ENCODE measurements at regions not wholly inside any gene's neighbourhood (a gene's known extent, or its start where the extent isn't known, plus 50 kb on each side); places are given as distances from the start of the nearest gene placed in this dataset.
A peak's percentile ranks its signal among the peaks of the same experiment; 100 is the strongest.
"Not testable (repeated sequence)": the region's sequence is repeated elsewhere in the genome, so short reads cannot be mapped to it uniquely, and the experiment has no call there.

DNA sequence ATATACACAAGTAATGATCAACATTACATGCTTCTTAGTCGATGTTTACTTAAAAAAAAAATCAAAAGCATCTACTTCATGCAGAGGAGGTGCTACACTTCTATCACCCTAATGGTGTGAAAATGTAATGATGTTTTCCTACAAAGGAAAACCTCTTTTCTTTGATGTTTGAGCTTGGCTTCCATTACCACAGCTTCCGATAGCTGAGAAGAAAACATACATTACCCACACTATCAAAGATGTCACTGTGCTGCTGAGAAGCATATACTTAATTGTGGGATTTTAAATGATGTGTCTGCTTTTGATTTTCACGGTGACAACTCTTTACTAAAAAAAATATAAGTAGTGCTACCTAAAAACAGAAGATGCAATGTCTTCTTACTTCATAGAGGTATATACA, 200.2 kb upstream of the PHF14 start:
- no peaks in the 10 kb centered on the region for H3K36me3 ChIP-seq (ENCODE audit: control insufficient read depth in 4 of 4, insufficient read depth in 4 of 4, low read length in 4 of 4)
- H3K27me3 ChIP-seq (ENCODE audit: control insufficient read depth in 3 of 3, insufficient read depth in 3 of 3, low read length in 2 of 3) = no peaks in the 10 kb centered on the region
- DNase-seq = no peak
- no peak overlapping the region for H3K27ac ChIP-seq (ENCODE audit: low read depth in 1 of 2, low read length in 1 of 2)
- H3K4me3 ChIP-seq = no peak overlapping the region
- no peak overlapping the region for H3K9ac ChIP-seq (ENCODE audit: insufficient read depth in 1 of 2, low read length in 2 of 2)
- no peaks in the 10 kb centered on the region for H3K4me1 ChIP-seq (ENCODE audit: control insufficient read depth in 5 of 5, insufficient read depth in 5 of 5, low read length in 5 of 5)
- WGBS, 2 donors = 78 to 80% methylated on average over 3 of the region's 3 CpGs
- TF ChIP-seq CTCF (IDR thresholded peaks at IDR 0.05; ENCODE audit: control extremely low read depth, extremely low read depth) = no peak
- no peak for ATAC-seq (ENCODE audit: insufficient read depth, low FRiP score)
- H3K9me3 ChIP-seq (ENCODE audit: control insufficient read depth in 4 of 4, insufficient read depth in 3 of 4, low read length in 3 of 4) = no peaks in the 10 kb centered on the region

GRCh38 chr7:10779465-10780399, 193.9 kb upstream of the PHF14 start:
- no peak overlapping the region for H3K27ac ChIP-seq (ENCODE audit: low read depth in 1 of 2, low read length in 1 of 2)
- H3K27me3 ChIP-seq (ENCODE audit: control insufficient read depth in 3 of 3, insufficient read depth in 3 of 3, low read length in 2 of 3) = no peaks in the 10 kb centered on the region
- 95 to 96% methylated on average over 52 of the region's 52 CpGs for WGBS, 2 donors
- no peak for ATAC-seq (ENCODE audit: insufficient read depth, low FRiP score)
- peaks cover 0 to 5% (median 0%) of the 10 kb centered on the region in 4 donors for H3K9me3 ChIP-seq (ENCODE audit: control insufficient read depth in 4 of 4, insufficient read depth in 3 of 4, low read length in 3 of 4)
- H3K9ac ChIP-seq (ENCODE audit: insufficient read depth in 1 of 2, low read length in 2 of 2) = no peak overlapping the region
- no peaks in the 10 kb centered on the region for H3K36me3 ChIP-seq (ENCODE audit: control insufficient read depth in 4 of 4, insufficient read depth in 4 of 4, low read length in 4 of 4)
- no peak overlapping the region for H3K4me3 ChIP-seq
- peak in 1 of 3 donors; percentile 11 for DNase-seq
- H3K4me1 ChIP-seq (ENCODE audit: control insufficient read depth in 5 of 5, insufficient read depth in 5 of 5, low read length in 5 of 5) = no peaks in the 10 kb centered on the region
- TF ChIP-seq CTCF (IDR thresholded peaks at IDR 0.05; ENCODE audit: control extremely low read depth, extremely low read depth) = no peak

- Histone ChIP-seq H3K27me3 (ENCODE audit: control insufficient read depth in 3 of 3, insufficient read depth in 3 of 3, low read length in 2 of 3) (no peaks in the 10 kb centered on the region), H3K4me3 (no peak overlapping the region), H3K4me1 (ENCODE audit: control insufficient read depth in 5 of 5, insufficient read depth in 5 of 5, low read length in 5 of 5) (no peaks in the 10 kb centered on the region), H3K27ac (ENCODE audit: low read depth in 1 of 2, low read length in 1 of 2) (no peak overlapping the region), H3K9me3 (ENCODE audit: control insufficient read depth in 4 of 4, insufficient read depth in 3 of 4, low read length in 3 of 4) (peaks cover 0 to 5% (median 0%) of the 10 kb centered on the region in 4 donors), H3K9ac (ENCODE audit: insufficient read depth in 1 of 2, low read length in 2 of 2) (no peak overlapping the region), H3K36me3 (ENCODE audit: control insufficient read depth in 4 of 4, insufficient read depth in 4 of 4, low read length in 4 of 4) (no peaks in the 10 kb centered on the region)
- no peak for DNase-seq
- no peak for TF ChIP-seq CTCF (IDR thresholded peaks at IDR 0.05; ENCODE audit: control extremely low read depth, extremely low read depth)
- ATAC-seq (ENCODE audit: insufficient read depth, low FRiP score) = no peak
- 90% methylated on average over 7 of the region's 7 CpGs for WGBS, 2 donors
These were observed 193.3 kb upstream of the PHF14 start for GRCh38 chr7:10780400-10780747.

DNA sequence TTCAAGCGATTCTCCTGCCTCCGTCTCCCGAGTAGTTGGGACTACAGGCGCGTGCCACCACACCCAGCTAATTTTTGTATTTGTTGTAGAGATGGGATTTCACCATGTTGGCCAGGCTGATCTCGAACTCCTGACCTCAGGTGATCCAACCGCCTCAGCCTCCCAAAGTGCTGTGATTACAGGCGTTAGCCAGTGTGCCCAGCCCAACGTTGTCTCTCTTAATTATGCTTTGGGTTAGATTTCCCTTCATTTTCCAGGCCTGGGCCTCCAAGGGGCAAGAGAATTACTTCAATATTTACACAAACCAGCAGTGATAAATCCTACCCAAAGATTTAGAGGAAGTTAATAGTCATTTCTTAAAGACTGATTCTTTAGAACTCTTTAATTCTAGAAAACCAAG, 186.7 kb upstream of the PHF14 start:
- not testable (repeated sequence) for H3K27me3 ChIP-seq (ENCODE audit: control insufficient read depth in 3 of 3, insufficient read depth in 3 of 3, low read length in 2 of 3); H3K9me3 ChIP-seq (ENCODE audit: control insufficient read depth in 4 of 4, insufficient read depth in 3 of 4, low read length in 3 of 4); H3K9ac ChIP-seq (ENCODE audit: insufficient read depth in 1 of 2, low read length in 2 of 2); H3K4me1 ChIP-seq (ENCODE audit: control insufficient read depth in 5 of 5, insufficient read depth in 5 of 5, low read length in 5 of 5); ATAC-seq (ENCODE audit: insufficient read depth, low FRiP score); H3K4me3 ChIP-seq; H3K36me3 ChIP-seq (ENCODE audit: control insufficient read depth in 4 of 4, insufficient read depth in 4 of 4, low read length in 4 of 4); DNase-seq; H3K27ac ChIP-seq (ENCODE audit: low read depth in 1 of 2, low read length in 1 of 2)
- WGBS, 2 donors = 87 to 89% methylated on average over 9 of the region's 9 CpGs
